GM08714 (cell line): ENCODE measurements at regions not wholly inside any gene's neighbourhood (a gene's known extent, or its start where the extent isn't known, plus 50 kb on each side); places are given as distances from the start of the nearest gene placed in this dataset.
"Not testable (repeated sequence)": the region's sequence is repeated elsewhere in the genome, so short reads cannot be mapped to it uniquely, and the experiment has no call there.

ENCODE experiments used
- H3K4me3 ChIP-seq: fragments of 200-500 bp; sonication (Bioruptor generic); 2 replicates; pipeline ENCODE4 v1.5.1; 2014; ENCODE audit warnings: mild to moderate bottlenecking, low read length, inconsistent platforms
- ZNF274 ChIP-seq: IDR thresholded peaks from 2 replicates; pipeline ENCODE4 v1.6.1; 2012; ENCODE audit warnings: mild to moderate bottlenecking, low read depth, low read length

GRCh38 chr15:26023691-26024090 is 160.6 kb upstream of the ATP10A start:
- no peak for TF ChIP-seq ZNF274
- H3K4me3 ChIP-seq = no peak overlapping the region

- TF ChIP-seq ZNF274 = no peak
- no peak overlapping the region for H3K4me3 ChIP-seq
Observed at GRCh38 chr15:26023231-26023630, 160.1 kb upstream of the ATP10A start.

GRCh38 chr15:26020871-26021270 is 157.7 kb upstream of the ATP10A start:
- TF ChIP-seq ZNF274 = no peak
- H3K4me3 ChIP-seq = no peak overlapping the region

- TF ChIP-seq ZNF274 = no peak
- no peak overlapping the region for H3K4me3 ChIP-seq
Observed at GRCh38 chr15:26017665-26018064, 154.5 kb upstream of the ATP10A start.

- TF ChIP-seq ZNF274 = no peak
- H3K4me3 ChIP-seq = no peak overlapping the region
Observed at GRCh38 chr15:26015516-26016075, 152.5 kb upstream of the ATP10A start.

- no peak overlapping the region for H3K4me3 ChIP-seq
- no peak for TF ChIP-seq ZNF274
Observed at GRCh38 chr15:26013981-26014380, 150.9 kb upstream of the ATP10A start.

GRCh38 chr15:26011916-26012315 is 148.8 kb upstream of the ATP10A start:
- no peak for TF ChIP-seq ZNF274
- no peak overlapping the region for H3K4me3 ChIP-seq

GRCh38 chr15:26007151-26007550 is 144.0 kb upstream of the ATP10A start:
- no peak for TF ChIP-seq ZNF274
- H3K4me3 ChIP-seq = no peak overlapping the region

- H3K4me3 ChIP-seq = no peak overlapping the region
- TF ChIP-seq ZNF274 = no peak
Observed at GRCh38 chr15:26001201-26001600, 138.1 kb upstream of the ATP10A start.

- no peak overlapping the region for H3K4me3 ChIP-seq
- TF ChIP-seq ZNF274 = no peak
Observed at GRCh38 chr15:25993506-25993905, 130.4 kb upstream of the ATP10A start.

GRCh38 chr15:25990220-25990619 is 127.1 kb upstream of the ATP10A start:
- no peak overlapping the region for H3K4me3 ChIP-seq
- TF ChIP-seq ZNF274 = no peak

- no peak overlapping the region for H3K4me3 ChIP-seq
- TF ChIP-seq ZNF274 = no peak
Observed at GRCh38 chr15:25989327-25989726, 126.2 kb upstream of the ATP10A start.

- not testable (repeated sequence) for H3K4me3 ChIP-seq
Observed at GRCh38 chr15:25988716-25989115, 125.6 kb upstream of the ATP10A start.

- no peak for TF ChIP-seq ZNF274
- H3K4me3 ChIP-seq = no peak overlapping the region
Observed at GRCh38 chr15:25987638-25988037, 124.5 kb upstream of the ATP10A start.

GRCh38 chr15:25985165-25985564 is 122.0 kb upstream of the ATP10A start:
- no peak overlapping the region for H3K4me3 ChIP-seq
- no peak for TF ChIP-seq ZNF274

GRCh38 chr15:25982736-25983135 is 119.6 kb upstream of the ATP10A start:
- TF ChIP-seq ZNF274 = no peak
- no peak overlapping the region for H3K4me3 ChIP-seq
